UCSD-AML1 (cell line): ENCODE measurements at regions not wholly inside any gene's neighbourhood (a gene's known extent, or its start where the extent isn't known, plus 50 kb on each side); places are given as distances from the start of the nearest gene placed in this dataset.

ENCODE experiments used
- DNase-seq: peaks from one replicate; lab custom pipeline; 2025; ENCODE audit not compliant: unreplicated experiment; lab: John Stamatoyannopoulos, UW

DNA sequence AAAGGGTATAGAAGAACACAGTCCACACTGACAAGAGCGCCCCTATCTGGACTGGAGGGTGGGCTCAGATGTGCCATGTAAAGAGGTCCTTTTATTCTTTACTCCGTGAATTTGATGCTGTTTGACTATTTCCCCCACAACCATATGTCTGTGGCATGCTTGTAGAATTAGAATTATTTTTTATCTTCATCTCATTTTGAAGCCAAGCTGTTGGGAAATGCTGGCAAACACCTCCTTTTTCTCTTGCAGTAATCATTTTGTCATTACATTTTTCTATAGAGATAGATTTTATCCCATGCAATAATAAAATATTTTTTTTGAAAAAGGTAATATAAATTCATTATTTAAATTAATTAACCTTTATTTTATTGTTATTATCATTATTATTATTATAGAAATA is 926.6 kb upstream of the AUTS2 start:
- no peak for DNase-seq

DNA sequence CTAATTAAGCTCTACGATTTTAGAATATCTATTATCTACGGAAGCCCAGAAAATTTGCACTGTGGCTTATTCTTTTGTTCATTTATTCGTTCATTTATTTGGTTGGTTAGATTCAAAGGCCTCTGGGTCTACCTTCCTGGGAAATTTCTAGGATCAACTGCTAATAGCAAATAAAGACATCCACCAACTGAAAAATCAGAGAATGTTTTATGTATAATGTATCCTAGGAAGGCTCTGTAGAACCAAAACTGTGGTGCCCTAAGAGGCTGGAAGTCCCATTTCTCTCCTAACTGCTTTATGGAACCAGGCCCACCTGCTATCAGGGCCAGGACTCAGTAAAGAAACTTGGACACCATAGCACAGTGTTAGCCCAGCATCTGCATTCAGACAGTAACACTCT is 923.4 kb upstream of the AUTS2 start:
- no peak for DNase-seq

DNA sequence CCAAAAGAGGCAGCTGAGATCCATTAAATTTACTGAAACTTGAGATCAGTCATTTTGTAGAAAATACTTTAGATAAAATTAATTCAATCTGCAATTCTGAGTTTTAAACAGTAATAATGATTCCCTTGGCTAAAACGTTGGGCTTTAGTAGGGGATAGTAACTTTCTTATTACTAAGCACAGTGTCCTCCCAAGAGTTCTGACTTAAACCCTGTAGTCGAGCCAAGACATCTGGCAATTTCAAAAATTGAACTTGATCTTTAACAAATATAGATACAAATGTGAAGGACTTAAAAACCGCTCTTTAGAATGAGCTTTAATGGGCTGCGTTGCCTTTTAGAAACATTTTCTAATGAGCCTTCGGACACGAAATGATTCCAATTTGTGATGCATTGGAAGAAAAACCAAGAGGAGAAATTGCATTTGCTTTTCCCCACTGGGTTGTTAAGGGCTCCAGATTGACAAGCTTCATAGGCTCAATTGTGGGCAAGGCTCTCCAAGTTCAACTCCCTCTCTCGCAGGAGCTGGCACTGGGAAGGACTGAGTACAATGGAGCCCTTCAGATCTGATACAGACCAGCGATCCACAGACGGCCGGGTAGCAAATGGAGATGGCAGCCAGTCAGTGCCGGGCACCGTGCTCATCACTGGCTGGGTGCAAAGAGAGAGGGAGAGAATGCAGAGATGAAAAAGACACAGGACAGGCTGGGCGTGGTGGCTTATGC is 921.3 kb upstream of the AUTS2 start:
- no peak for DNase-seq

DNA sequence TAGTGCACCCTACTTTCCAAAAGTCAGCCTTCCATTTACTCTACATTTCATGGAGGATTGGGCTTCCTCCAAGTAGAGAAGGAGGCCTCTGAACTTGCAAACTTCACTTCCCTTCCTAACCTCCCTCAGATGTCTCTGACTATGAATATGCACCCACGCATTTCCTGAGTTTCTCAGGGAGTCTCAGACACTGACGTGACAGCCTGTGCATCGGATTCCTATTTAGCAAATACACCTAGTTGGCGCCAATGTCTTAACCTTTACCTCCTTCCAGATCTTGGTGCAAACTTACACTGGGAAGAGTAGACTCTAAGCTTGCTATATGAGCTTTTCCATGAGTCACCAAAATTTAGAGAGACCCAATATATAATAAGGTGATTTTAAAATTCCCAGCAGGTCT is 920.1 kb upstream of the AUTS2 start:
- DNase-seq = no peak

DNA sequence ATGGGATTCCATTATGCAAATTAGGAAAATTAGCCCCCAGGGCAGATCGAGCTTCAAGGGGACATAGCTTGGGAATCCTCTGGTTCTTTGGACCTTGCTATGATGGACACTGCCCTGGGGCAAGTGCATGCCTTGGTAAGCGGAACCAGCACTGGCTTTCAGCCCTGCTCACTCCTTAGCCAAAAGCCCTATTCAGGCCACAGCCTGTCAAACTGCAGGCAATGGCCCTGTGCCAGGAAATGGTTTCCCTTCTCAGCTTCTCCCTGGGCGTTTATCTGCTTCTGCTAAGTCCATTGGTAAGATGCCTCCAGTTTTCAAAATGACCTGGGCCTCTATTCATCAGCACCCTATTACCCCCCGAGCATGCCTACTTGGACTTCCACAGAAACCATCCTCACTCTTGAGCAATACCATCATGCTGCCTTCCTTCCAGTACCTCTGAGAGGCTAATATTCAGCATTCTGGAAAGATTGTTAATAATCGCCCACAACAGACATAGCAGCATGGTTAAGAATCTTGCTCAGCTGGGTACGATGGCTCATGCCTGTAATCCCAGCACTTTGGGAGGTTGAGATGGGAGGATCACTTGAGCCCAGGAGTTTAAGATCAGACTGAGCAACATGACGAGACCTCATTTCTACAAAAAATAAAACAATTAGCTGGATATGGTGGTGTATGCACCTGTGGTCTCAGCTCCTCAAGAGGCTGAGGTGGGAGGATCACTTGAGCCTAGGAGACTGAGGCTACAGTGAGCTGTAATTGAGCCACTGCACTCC is 918.6 kb upstream of the AUTS2 start:
- DNase-seq = no peak

DNA sequence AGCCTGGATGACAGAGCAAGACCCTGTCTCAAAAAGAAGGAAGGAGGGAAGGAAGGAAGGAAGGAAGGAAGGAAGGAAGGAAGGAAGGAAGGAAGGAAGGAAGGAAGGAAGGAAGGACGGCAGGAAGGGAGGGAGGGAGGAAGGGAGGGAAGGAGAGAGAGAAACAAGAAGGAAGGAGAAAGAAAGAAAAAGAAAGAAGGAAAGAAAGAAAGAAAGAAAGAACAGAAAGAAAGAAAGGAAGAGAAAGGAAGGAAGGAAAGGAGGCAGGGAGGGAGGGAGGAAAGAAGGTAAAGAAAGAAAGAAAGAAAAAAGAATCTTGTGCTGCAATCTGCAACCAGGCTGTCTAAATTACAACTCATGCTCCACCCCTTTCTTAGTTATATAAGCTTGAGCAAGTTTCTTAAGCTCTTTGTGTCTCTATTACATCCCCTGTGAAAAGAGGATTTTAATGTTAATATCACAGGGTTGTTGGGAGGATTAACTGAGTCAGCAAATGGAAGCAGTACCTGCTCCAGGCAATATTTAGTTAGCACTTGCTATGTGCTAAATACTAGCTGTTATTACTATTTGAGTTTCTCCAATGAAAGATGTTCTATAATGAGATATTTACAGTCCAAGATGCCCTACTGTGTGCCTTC is 917.9 kb upstream of the AUTS2 start:
- no peak for DNase-seq

DNA sequence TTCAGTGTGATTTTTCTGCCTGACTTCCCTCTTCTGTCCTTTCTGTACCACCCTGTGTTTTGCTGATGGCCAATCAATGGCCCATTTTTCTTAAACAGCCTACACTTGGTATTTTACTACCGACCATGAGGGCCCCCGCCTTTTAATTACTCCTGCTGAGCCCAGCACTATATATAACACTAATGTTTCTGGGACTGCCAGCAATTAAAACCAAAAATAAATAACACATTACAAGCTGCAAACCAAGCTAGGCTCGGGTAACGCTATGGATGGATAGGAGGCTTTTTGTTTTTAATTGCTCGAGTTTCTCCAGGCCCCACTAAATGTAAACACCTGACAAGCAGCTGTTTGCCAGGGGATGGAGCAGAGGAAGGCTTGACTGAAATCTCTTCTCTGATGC is 915.4 kb upstream of the AUTS2 start:
- DNase-seq = no peak

DNA sequence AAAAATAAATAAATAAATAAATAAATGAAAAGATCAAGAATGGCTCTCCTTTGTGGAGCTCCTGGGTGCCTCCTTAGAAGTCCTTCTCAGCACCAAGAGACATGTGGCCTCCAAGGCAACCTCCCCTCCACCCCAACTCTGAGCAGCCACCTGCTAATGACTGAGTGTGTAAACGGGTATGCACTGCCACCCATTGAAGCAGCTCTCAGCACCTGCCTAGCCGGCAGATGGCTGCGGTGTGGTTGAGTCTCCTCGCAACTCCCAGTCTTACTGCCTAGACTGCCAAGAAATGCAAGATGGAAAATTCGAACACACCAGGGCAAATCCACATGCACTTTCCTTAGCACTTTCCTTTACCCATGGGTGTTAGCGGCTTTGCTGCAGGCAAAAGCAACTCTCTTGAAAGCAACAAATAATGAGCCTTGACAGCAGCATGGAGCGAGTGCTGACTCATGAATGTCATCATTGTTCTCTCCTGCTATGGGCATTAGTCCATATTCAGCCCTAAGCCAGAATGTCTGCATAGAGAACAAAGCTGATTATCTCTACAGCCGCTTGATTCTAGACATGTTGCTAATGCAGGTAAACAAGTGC is 913.9 kb upstream of the AUTS2 start:
- no peak for DNase-seq

DNA sequence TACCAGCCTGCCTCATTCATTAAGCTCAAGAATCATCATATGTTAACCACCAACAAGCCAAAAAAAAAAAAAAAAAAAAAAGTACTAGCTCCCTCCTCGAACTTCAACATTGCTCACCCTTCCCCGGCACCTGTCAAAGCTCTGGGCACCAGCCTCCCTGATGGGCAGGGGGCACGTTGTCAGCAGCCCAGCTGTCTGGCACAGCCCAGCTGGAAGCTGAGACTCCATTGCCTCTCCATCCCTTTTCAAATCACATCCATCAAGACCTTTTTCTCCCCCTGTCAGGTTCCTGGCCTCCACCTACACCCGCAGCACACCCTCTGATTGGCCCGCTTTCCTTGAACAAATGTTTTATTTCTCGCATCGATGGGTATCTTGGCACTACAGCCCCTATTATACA is 913.3 kb upstream of the AUTS2 start:
- no peak for DNase-seq

DNA sequence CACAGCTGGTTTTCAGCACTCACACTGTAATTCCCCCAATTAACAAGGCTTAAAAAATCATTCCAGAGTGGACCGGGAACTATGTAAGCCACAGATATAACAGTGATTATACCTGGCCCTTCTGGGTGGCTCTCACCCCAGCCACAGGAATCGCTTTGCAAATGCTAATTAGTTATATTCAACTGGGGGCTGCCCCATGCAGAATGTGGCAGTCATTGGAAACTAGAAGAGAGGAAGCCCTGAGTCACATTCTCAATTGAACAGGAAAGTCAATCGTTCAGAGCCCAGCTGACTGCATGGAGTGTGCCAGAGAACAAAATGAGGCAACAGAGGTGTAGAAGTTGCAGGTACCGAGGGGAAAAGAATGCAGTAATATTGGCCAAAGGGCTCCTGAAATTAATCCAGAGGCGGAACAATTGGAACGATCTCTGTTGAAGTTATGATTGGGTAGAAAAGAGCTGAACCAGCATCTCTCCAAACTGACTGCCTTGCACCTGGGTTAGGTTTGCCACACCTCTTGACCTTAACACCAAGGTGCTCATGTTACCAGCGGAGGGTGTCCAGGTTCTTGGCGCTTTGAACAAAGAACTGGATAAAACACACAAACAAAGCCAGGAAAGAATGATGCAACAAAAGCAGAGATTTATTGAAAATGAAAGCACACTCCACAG is 909.7 kb upstream of the AUTS2 start:
- no peak for DNase-seq

DNA sequence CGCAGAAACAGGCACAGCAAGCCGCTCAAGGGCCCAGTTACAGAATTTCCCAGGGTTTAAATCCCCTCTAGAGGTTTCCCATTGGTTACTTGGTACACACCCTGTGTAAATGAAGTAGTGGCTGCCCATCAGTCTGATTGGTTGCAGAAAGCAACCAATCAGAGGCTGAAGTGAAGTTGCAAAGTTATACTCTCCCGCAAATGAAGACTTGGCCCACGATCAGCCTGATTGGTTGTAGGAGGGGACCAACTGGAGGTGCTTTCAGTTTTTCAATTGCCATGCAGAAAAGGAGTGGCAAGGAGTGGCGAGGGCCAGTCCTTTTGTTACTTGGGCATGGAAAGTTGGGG is 909.2 kb upstream of the AUTS2 start:
- no peak for DNase-seq

DNA sequence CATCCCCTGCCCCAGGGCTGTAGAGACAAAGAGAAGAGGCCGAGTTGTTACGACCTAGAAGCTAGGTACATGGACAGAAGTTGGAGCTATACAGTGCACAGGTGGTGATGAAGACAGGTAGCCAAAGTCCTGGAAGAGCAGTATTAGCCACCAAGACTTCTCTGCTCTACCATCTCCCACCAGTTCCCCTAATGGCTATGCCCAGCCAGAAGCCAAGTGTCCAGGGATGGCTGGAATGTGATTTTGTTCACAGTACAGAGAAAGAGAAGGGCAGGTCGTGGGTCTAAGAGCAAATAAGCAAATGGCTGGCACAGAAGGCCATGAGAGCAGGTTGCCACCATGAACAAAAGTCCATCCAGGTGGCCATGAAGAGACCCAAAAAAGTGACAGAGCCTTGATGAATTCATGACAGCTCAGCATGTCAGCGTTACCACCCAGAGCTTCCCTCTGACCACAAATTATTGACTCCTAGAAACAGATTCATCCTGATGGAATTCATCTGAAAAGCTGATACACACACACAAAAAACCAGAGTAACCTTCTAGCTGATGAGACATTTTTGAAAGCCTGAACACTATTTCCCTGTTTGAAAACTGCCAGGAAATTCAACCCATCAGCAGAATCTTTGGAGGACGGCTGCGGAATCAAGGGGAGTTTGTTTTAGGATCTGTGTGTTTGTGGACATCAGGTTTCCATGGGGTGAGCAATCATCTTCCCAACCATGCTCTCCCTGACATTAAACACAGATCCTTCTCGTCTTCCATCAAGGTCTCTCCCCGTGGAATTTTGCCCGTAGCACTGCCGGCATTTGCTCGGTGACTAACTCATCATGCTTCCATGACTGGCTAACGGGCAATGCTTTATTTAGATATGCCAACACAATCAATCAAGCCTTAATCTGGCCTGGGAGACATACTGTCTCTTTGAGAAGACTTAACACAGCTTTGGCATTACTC is 906.7 kb upstream of the AUTS2 start:
- DNase-seq = no peak

DNA sequence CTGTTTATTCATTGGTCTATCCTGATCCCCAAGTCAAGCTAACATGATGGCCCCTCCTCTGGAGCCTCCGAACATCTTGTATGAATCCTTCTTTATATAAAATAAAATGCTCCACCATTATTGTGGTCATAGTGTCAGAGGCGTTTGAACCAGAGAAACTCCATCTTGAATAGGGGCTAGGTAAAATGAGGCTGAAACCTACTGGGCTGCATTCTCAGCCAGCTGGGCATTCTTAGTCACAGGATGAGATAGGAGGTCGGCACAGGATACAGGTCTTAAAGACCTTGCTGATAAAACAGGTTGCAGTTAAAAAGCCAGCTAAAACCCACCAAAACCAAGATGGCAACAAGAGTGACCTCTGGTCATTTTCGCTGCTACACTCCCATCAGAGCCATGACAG is 905.8 kb upstream of the AUTS2 start:
- DNase-seq = no peak

DNA sequence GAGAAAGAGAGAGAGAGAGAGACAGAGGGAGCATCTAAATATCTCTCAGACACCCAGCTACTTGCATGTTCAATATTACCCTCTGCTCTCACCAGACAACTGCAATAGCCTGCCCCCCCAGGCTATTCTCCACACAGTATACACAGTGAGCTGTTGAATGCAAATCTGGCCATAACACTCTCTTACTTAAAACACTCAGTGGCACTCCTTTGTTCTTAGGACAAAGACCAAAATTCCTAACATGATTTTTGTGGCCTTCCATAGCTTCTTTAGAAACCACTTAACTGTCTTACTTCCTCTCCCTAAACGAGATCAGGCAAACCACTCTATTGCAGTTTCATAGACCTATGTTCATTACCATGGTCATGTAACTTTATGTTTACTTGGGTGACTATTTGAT is 903.6 kb upstream of the AUTS2 start:
- no peak for DNase-seq

DNA sequence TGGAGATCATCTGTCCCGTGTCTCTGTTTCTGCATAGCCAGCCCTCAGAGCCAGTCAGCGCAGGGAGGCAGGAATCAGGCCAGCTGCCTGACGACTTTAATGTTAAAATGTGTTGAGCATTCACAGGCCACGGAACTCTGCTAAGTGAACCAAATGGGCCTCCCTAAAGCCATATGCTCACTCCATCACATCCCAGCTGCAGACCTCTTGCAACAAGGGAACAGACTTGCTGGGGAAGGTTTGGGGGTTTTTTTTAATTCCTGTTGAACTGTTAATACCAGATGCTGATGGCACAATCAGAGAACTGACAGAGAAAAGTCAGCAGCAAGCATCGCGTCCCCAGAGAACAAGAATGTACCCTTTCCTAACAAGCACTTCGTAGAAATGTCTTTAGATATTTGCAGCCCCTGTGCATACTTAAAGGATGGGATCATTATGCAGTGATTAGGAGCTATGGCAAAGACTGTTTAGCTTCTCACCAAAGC is 900.4 kb upstream of the AUTS2 start:
- no peak for DNase-seq

DNA sequence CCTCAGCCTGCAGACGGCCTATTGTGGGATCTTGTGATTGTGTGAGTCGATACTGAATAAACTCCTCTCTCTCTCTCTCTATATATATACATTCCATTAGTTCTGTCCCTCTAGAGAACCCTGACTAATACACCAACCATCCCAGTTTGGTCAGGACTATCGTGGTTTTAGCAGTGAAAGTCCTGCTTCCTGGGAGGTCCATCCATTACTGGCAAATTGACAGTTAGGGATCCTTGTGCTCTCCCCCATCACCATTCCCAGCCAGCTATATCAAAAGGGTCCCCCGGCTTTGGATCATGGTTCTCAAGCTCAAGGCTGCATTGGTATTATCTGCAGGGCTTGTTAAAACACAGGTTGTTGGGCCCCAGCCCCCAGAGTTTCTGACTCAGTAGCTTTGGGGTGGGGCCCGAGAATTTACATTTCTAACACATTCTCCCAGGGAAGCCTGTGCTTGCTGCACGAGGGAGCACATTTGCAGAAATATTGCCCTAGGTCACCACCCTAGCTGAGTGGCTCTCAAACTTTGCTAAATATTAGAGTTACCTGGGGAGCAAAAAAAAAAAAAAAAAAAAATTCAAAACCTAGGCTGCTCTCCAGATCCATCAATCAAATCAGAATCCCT is 899.1 kb upstream of the AUTS2 start:
- DNase-seq = no peak

DNA sequence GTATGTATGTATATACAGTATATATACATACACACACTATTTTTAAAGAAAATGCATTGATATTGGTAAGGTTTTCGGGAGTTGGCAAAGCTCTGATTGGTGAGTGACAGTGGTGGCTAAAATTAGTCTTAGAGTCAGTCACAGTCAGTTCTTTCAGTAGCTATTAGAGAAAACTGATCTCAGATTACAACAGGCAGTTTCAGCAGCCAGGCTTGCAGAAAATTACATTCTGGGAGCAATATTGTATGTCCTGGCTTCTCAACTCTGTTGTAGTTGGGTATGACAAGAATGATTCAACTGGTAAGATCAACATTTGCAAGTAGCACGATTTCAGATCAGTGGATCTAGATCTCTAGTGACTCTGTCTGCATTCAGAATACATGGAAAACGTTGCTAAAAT is 897.9 kb upstream of the AUTS2 start:
- no peak for DNase-seq

DNA sequence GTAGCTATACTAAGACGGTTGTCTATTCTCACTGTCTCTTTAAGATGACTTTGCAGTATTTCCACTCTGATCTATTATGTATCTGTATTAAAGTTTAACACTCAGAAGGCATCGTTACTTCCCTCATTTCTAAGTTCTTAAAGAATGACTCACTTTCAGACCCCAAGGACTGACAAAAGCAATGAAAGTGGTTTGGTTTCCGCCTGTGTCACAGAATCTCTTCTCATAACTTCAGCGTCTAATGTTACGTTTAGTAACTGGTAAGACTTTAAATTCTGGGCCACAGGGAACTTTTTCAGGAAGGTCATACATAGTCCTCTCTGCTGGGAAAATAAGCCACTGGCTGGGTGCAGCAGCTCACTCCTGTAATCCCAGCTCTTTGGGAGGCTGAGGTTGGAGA is 892.0 kb upstream of the AUTS2 start:
- DNase-seq = no peak

DNA sequence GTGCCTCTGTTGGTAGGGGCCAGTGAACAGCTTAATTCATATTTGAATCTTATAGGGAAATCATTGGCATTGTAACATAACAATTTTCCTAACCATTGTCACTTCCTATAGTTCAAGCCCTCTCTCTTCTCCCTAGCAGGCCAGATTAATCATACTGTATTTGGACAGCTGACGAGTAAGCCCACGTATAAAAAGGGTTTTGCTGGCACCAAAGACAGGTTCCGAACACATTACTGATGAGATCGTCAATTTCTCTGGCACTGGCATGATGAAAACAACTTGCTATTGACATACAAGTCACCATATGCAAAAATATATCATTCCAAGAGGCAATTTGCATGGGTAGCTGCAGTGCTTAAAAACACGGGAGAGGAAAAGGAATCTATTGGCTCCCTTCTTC is 891.1 kb upstream of the AUTS2 start:
- DNase-seq = no peak

DNA sequence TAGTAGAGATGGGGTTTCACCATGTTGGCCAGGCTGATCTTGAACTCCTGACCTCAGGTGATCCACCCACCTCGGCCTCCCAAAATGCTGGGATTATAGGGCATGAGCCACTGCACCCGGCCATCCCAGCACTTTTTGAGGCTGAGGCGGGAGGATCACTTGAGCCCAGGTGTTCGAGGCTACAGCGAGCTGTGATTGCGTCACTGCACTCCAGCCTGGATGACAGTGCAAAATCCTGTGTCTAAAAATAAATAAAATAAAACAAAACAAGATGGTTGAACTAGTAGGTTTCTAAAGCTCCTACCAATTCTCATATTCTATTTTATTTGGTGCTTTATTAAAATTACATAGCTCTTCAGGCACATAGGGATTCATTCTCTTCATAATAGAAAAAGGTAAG is 890.3 kb upstream of the AUTS2 start:
- DNase-seq = no peak
